ENCODE measurements at regions not wholly inside any gene's neighbourhood (a gene's known extent, or its start where the extent isn't known, plus 50 kb on each side); places are given as distances from the start of the nearest gene placed in this dataset.
"Not testable (repeated sequence)": the region's sequence is repeated elsewhere in the genome, so short reads cannot be mapped to it uniquely, and the experiment has no call there.

- no peak for ATAC-seq
- Mint-ChIP-seq H3K27me3 (peaks cover 2% of the 10 kb centered on the region), H3K4me1 (no peaks in the 10 kb centered on the region), H3K36me3 (ENCODE audit: low read depth) (no peaks in the 10 kb centered on the region), H3K4me3 (no peak overlapping the region), H3K27ac (no peak overlapping the region), H3K9me3 (no peaks in the 10 kb centered on the region)
- DNase-seq, result no peak
These were observed 92.9 kb upstream of the EGFLAM start for GRCh38 chr5:38165435-38165834.

- no peaks in the 10 kb centered on the region for H3K36me3 Mint-ChIP-seq (ENCODE audit: low read depth)
- DNase-seq (no peak), ATAC-seq (no peak)
- no peak overlapping the region for H3K4me3 Mint-ChIP-seq
- H3K27ac Mint-ChIP-seq, result no peak overlapping the region
- no peaks in the 10 kb centered on the region for H3K4me1 Mint-ChIP-seq
- peaks cover 2% of the 10 kb centered on the region for H3K27me3 Mint-ChIP-seq
- H3K9me3 Mint-ChIP-seq, result no peaks in the 10 kb centered on the region
These were observed 93.5 kb upstream of the EGFLAM start for GRCh38 chr5:38164776-38165399.

GRCh38 chr5:38163636-38164237, 94.6 kb upstream of the EGFLAM start:
- peaks cover 4% of the 10 kb centered on the region for H3K27me3 Mint-ChIP-seq
- no peak for DNase-seq
- ATAC-seq, result no peak

GRCh38 chr5:38162625-38163024, 95.7 kb upstream of the EGFLAM start:
- H3K27ac Mint-ChIP-seq, result no peak overlapping the region
- no peak for ATAC-seq
- no peaks in the 10 kb centered on the region for H3K36me3 Mint-ChIP-seq (ENCODE audit: low read depth)

More at GRCh38 chr5:38163636-38164237, 94.6 kb upstream of the EGFLAM start:
- Mint-ChIP-seq H3K4me3 (no peak overlapping the region), H3K4me1 (no peaks in the 10 kb centered on the region), H3K36me3 (ENCODE audit: low read depth) (no peaks in the 10 kb centered on the region), H3K9me3 (no peaks in the 10 kb centered on the region), H3K27ac (no peak overlapping the region)

GRCh38 chr5:38157024-38157423, 101.3 kb upstream of the EGFLAM start:
- no peaks in the 10 kb centered on the region for H3K36me3 Mint-ChIP-seq (ENCODE audit: low read depth)
- H3K9me3 Mint-ChIP-seq, result no peaks in the 10 kb centered on the region
- DNase-seq, result no peak
- ATAC-seq, result no peak
- H3K4me3 Mint-ChIP-seq, result no peak overlapping the region
- H3K4me1 Mint-ChIP-seq, result no peaks in the 10 kb centered on the region
- H3K27ac Mint-ChIP-seq, result no peak overlapping the region
- peaks cover 6% of the 10 kb centered on the region for H3K27me3 Mint-ChIP-seq

More at GRCh38 chr5:38162625-38163024, 95.7 kb upstream of the EGFLAM start:
- no peak for DNase-seq
- Mint-ChIP-seq H3K9me3 (no peaks in the 10 kb centered on the region), H3K4me1 (no peaks in the 10 kb centered on the region), H3K4me3 (no peak overlapping the region), H3K27me3 (peaks cover 2% of the 10 kb centered on the region)

GRCh38 chr5:38154615-38155204, 103.6 kb upstream of the EGFLAM start:
- DNase-seq (no peak), ATAC-seq (no peak)
- no peak overlapping the region for H3K27ac Mint-ChIP-seq
- peaks cover 6% of the 10 kb centered on the region for H3K27me3 Mint-ChIP-seq
- no peaks in the 10 kb centered on the region for H3K36me3 Mint-ChIP-seq (ENCODE audit: low read depth)
- no peak overlapping the region for H3K4me3 Mint-ChIP-seq
- H3K9me3 Mint-ChIP-seq, result no peaks in the 10 kb centered on the region
- no peaks in the 10 kb centered on the region for H3K4me1 Mint-ChIP-seq

GRCh38 chr5:38151878-38152277, 106.5 kb upstream of the EGFLAM start:
- ATAC-seq, result no peak
- Mint-ChIP-seq H3K4me1 (no peaks in the 10 kb centered on the region), H3K9me3 (no peaks in the 10 kb centered on the region), H3K27ac (no peak overlapping the region), H3K4me3 (no peak overlapping the region), H3K36me3 (ENCODE audit: low read depth) (no peaks in the 10 kb centered on the region), H3K27me3 (peaks cover 4% of the 10 kb centered on the region)
- DNase-seq, result no peak

- H3K4me1 Mint-ChIP-seq, result no peaks in the 10 kb centered on the region
- no peaks in the 10 kb centered on the region for H3K36me3 Mint-ChIP-seq (ENCODE audit: low read depth)
- ATAC-seq (no peak), DNase-seq (no peak)
- H3K9me3 Mint-ChIP-seq, result no peaks in the 10 kb centered on the region
- H3K4me3 Mint-ChIP-seq, result no peak overlapping the region
- no peak overlapping the region for H3K27ac Mint-ChIP-seq
- H3K27me3 Mint-ChIP-seq, result peaks cover 3% of the 10 kb centered on the region
These were observed 108.6 kb upstream of the EGFLAM start for GRCh38 chr5:38149815-38150195.

GRCh38 chr5:38148021-38148625, 110.2 kb upstream of the EGFLAM start:
- no peak for DNase-seq
- Mint-ChIP-seq H3K9me3 (no peaks in the 10 kb centered on the region), H3K4me3 (no peak overlapping the region), H3K27ac (no peak overlapping the region), H3K27me3 (no peaks in the 10 kb centered on the region), H3K36me3 (ENCODE audit: low read depth) (no peaks in the 10 kb centered on the region), H3K4me1 (no peaks in the 10 kb centered on the region)
- ATAC-seq, result no peak

GRCh38 chr5:38143384-38143783, 115.0 kb upstream of the EGFLAM start:
- no peak overlapping the region for H3K4me3 Mint-ChIP-seq

GRCh38 chr5:38141665-38142064, 116.7 kb upstream of the EGFLAM start:
- Mint-ChIP-seq H3K4me3 (no peak overlapping the region), H3K36me3 (ENCODE audit: low read depth) (no peaks in the 10 kb centered on the region), H3K9me3 (no peaks in the 10 kb centered on the region), H3K4me1 (no peaks in the 10 kb centered on the region), H3K27me3 (no peaks in the 10 kb centered on the region), H3K27ac (no peak overlapping the region)
- no peak for DNase-seq
- ATAC-seq, result no peak

More at GRCh38 chr5:38143384-38143783, 115.0 kb upstream of the EGFLAM start:
- no peak for DNase-seq
- ATAC-seq, result no peak
- no peaks in the 10 kb centered on the region for H3K36me3 Mint-ChIP-seq (ENCODE audit: low read depth)
- no peak overlapping the region for H3K27ac Mint-ChIP-seq
- no peaks in the 10 kb centered on the region for H3K27me3 Mint-ChIP-seq
- no peaks in the 10 kb centered on the region for H3K4me1 Mint-ChIP-seq
- no peaks in the 10 kb centered on the region for H3K9me3 Mint-ChIP-seq

- no peaks in the 10 kb centered on the region for H3K36me3 Mint-ChIP-seq (ENCODE audit: low read depth)
- no peaks in the 10 kb centered on the region for H3K9me3 Mint-ChIP-seq
- no peaks in the 10 kb centered on the region for H3K27me3 Mint-ChIP-seq
- no peaks in the 10 kb centered on the region for H3K4me1 Mint-ChIP-seq
- H3K27ac Mint-ChIP-seq, result no peak overlapping the region
- DNase-seq, result no peak
- ATAC-seq, result no peak
- no peak overlapping the region for H3K4me3 Mint-ChIP-seq
These were observed 119.8 kb upstream of the EGFLAM start for GRCh38 chr5:38138574-38138973.

GRCh38 chr5:38135486-38136039, 122.8 kb upstream of the EGFLAM start:
- Mint-ChIP-seq H3K9me3 (no peaks in the 10 kb centered on the region), H3K4me1 (no peaks in the 10 kb centered on the region), H3K27ac (no peak overlapping the region), H3K4me3 (no peak overlapping the region), H3K27me3 (no peaks in the 10 kb centered on the region), H3K36me3 (ENCODE audit: low read depth) (no peaks in the 10 kb centered on the region)
- DNase-seq (no peak), ATAC-seq (no peak)

GRCh38 chr5:38134810-38135209, 123.5 kb upstream of the EGFLAM start:
- no peak overlapping the region for H3K27ac Mint-ChIP-seq
- H3K4me3 Mint-ChIP-seq, result no peak overlapping the region
- H3K9me3 Mint-ChIP-seq, result no peaks in the 10 kb centered on the region
- ATAC-seq (no peak), DNase-seq (no peak)
- H3K36me3 Mint-ChIP-seq (ENCODE audit: low read depth), result no peaks in the 10 kb centered on the region
- no peaks in the 10 kb centered on the region for H3K27me3 Mint-ChIP-seq
- H3K4me1 Mint-ChIP-seq, result no peaks in the 10 kb centered on the region

- ATAC-seq; H3K27ac Mint-ChIP-seq; DNase-seq; H3K36me3 Mint-ChIP-seq (ENCODE audit: low read depth); H3K27me3 Mint-ChIP-seq; H3K4me3 Mint-ChIP-seq; H3K9me3 Mint-ChIP-seq; H3K4me1 Mint-ChIP-seq: not testable (repeated sequence)
These were observed 124.1 kb upstream of the EGFLAM start for GRCh38 chr5:38134294-38134693.
